GM23248 (cell line): ENCODE measurements at regions not wholly inside any gene's neighbourhood (a gene's known extent, or its start where the extent isn't known, plus 50 kb on each side); places are given as distances from the start of the nearest gene placed in this dataset.
"Not testable (repeated sequence)": the region's sequence is repeated elsewhere in the genome, so short reads cannot be mapped to it uniquely, and the experiment has no call there.

Experiments
- DNase-seq: peaks from one replicate; pipeline ENCODE4 v3.0.0-alpha.2; 2015
- H2AFZ ChIP-seq: fragments of 200-600 bp; sonication (generic); 2 replicates; pipeline ENCODE4 v1.6.1; 2016; ENCODE audit warnings: antibody characterized with exemption
- H3F3A ChIP-seq: fragments of 200-600 bp; sonication (generic); 2 replicates; pipeline ENCODE4 v1.6.1; 2016; ENCODE audit warnings: mild to moderate bottlenecking, antibody characterized with exemption, mixed run types; ENCODE audit not compliant: insufficient read depth
- H3K27ac ChIP-seq: fragments of 200-600 bp; sonication (generic); 2 replicates; pipeline ENCODE4 v1.5.1; 2016; ENCODE audit warnings: mild to moderate bottlenecking
- H3K27me3 ChIP-seq: fragments of 200-600 bp; sonication (generic); replicated peaks from 2 replicates; pipeline ENCODE4 v1.6.1; 2016; ENCODE audit warnings: mild to moderate bottlenecking; ENCODE audit not compliant: insufficient read depth
- H3K36me3 ChIP-seq: fragments of 200-600 bp; sonication (generic); 2 replicates; pipeline ENCODE4 v1.6.1; 2016; ENCODE audit warnings: low read depth, mild to moderate bottlenecking
- H3K4me1 ChIP-seq: fragments of 200-600 bp; sonication (generic); 2 replicates; pipeline ENCODE4 v1.6.1; 2016; ENCODE audit warnings: mild to moderate bottlenecking; ENCODE audit not compliant: insufficient read depth
- H3K4me2 ChIP-seq: fragments of 200-600 bp; sonication (generic); one replicate; pipeline ENCODE4 v1.6.1; 2016; ENCODE audit warnings: mild to moderate bottlenecking; ENCODE audit not compliant: unreplicated experiment
- H3K4me3 ChIP-seq: fragments of 200-600 bp; sonication (generic); 2 replicates; pipeline ENCODE4 v1.5.1; 2016; ENCODE audit warnings: mild to moderate bottlenecking
- H3K79me2 ChIP-seq: fragments of 200-600 bp; sonication (generic); 2 replicates; pipeline ENCODE4 v1.6.1; 2016; ENCODE audit warnings: mild to moderate bottlenecking; ENCODE audit not compliant: insufficient read depth
- H3K9ac ChIP-seq: fragments of 200-600 bp; sonication (generic); 2 replicates; pipeline ENCODE4 v1.6.1; 2016; ENCODE audit warnings: mild to moderate bottlenecking
- H3K9me2 ChIP-seq: fragments of 200-600 bp; sonication (generic); 2 replicates; pipeline ENCODE4 v1.6.1; 2016; ENCODE audit warnings: mixed run types, mild to moderate bottlenecking, moderate library complexity; ENCODE audit not compliant: insufficient read depth
- H3K9me3 ChIP-seq: fragments of 200-600 bp; sonication (generic); one replicate; pipeline ENCODE4 v1.6.1; 2017; ENCODE audit warnings: low read depth
- H4K20me1 ChIP-seq: fragments of 200-600 bp; sonication (generic); 2 replicates; pipeline ENCODE4 v1.6.0; 2016; ENCODE audit not compliant: insufficient read depth
- EZH2 ChIP-seq: fragments of 200-600 bp; sonication (generic); IDR thresholded peaks from 2 replicates; pipeline ENCODE4 v1.6.1; 2018; ENCODE audit warnings: antibody characterized with exemption, mild to moderate bottlenecking; ENCODE audit not compliant: insufficient read depth, poor library complexity, severe bottlenecking
- EZH2phosphoT487 ChIP-seq: fragments of 200-600 bp; sonication (generic); IDR thresholded peaks from 2 replicates; pipeline ENCODE4 v1.6.1; 2018; ENCODE audit warnings: antibody characterized with exemption, moderate library complexity, mild to moderate bottlenecking, low read depth; ENCODE audit not compliant: insufficient read depth
- WGBS, 2 experiments: methylation state at CpG; one replicate each; pipeline ENCODE4 v1.1.6; 2015 to 2017; ENCODE audit warnings: low lambda C conversion rate in 2 of 2, low coverage in 1 of 2; ENCODE audit errors: missing lambda C conversion rate in 2 of 2; 5-methylcytosine and 5-hydroxymethylcytosine counted together
- in situ Hi-C: fragments of 300-500 bp; cut with MboI; formaldehyde crosslinking; loops from 2 replicates; pipeline ENCODE4 v1.15.0; 2020

GRCh38 chr3:170802164-170803151 is 67.5 kb downstream of the RPL22L1 start:
- peak overlapping the region; percentile 53 for H3K9ac ChIP-seq
- in situ Hi-C loops, result no loop called here
- H3K36me3 ChIP-seq, result no peaks in the 10 kb centered on the region
- no peaks in the 10 kb centered on the region for H3K27me3 ChIP-seq
- H3F3A ChIP-seq, result peaks cover 22% of the 10 kb centered on the region
- no peaks in the 10 kb centered on the region for H4K20me1 ChIP-seq
- no peaks in the 10 kb centered on the region for H3K9me2 ChIP-seq
- TF ChIP-seq EZH2phosphoT487, result peak; percentile 93
- TF ChIP-seq EZH2, result no peak
- H3K9me3 ChIP-seq, result no peaks in the 10 kb centered on the region
- 0 out of 2 replicates have a peak overlapping the region, but pooled peaks have one; percentile 1 for H2AFZ ChIP-seq
- H3K79me2 ChIP-seq, result no peaks in the 10 kb centered on the region
- H3K4me1 ChIP-seq, result peaks cover 39% of the 10 kb centered on the region
- DNase-seq, result peak; percentile 95
- 1% methylated on average over 7 of the region's 7 CpGs for whole genome bisulfite sequencing, 2 experiments
- H3K27ac ChIP-seq, result peak overlapping the region; percentile 79
- H3K4me3 ChIP-seq, result peak overlapping the region; percentile 21; the same call in 1 of the 2 replicates
- H3K4me2 ChIP-seq, result peak overlapping the region; percentile 70

GRCh38 chr3:170801597-170801996 is 68.4 kb downstream of the RPL22L1 start:
- H3K9me2 ChIP-seq, result no peaks in the 10 kb centered on the region
- WGBS, 2 experiments, result 97% methylated on average over 3 of the region's 3 CpGs
- no peak for DNase-seq
- H3K9ac ChIP-seq, result no peak overlapping the region; the same call in 1 of the 2 replicates
- H3K9me3 ChIP-seq, result no peaks in the 10 kb centered on the region
- H4K20me1 ChIP-seq, result no peaks in the 10 kb centered on the region
- H3K79me2 ChIP-seq, result no peaks in the 10 kb centered on the region
- H3K27ac ChIP-seq, result peak overlapping the region; percentile 79
- H3K36me3 ChIP-seq, result no peaks in the 10 kb centered on the region
- H3K27me3 ChIP-seq, result no peaks in the 10 kb centered on the region
- H2AFZ ChIP-seq, result no peak overlapping the region
- H3K4me1 ChIP-seq, result peaks cover 33% of the 10 kb centered on the region
- H3F3A ChIP-seq, result peaks cover 22% of the 10 kb centered on the region
- in situ Hi-C loops, result no loop called here
- H3K4me2 ChIP-seq, result peak overlapping the region; percentile 70
- no peak for TF ChIP-seq EZH2
- no peak for TF ChIP-seq EZH2phosphoT487
- no peak overlapping the region for H3K4me3 ChIP-seq

- in situ Hi-C loops, H3K9me2 ChIP-seq, H3K4me2 ChIP-seq, H3K9me3 ChIP-seq, DNase-seq, H2AFZ ChIP-seq, H4K20me1 ChIP-seq, H3K27me3 ChIP-seq, H3K27ac ChIP-seq, H3K79me2 ChIP-seq, H3K9ac ChIP-seq, H3K4me3 ChIP-seq, H3K36me3 ChIP-seq: not testable (repeated sequence)
- 86 to 88% methylated on average over 4 of the region's 4 CpGs for WGBS, 2 experiments
- Histone ChIP-seq H3K4me1 (peaks cover 27% of the 10 kb centered on the region), H3F3A (peaks cover 22% of the 10 kb centered on the region)
These were observed 69.7 kb downstream of the RPL22L1 start for GRCh38 chr3:170800275-170800674.

- in situ Hi-C loops, result no loop called here
- TF ChIP-seq EZH2 (no peak), EZH2phosphoT487 (no peak)
- Histone ChIP-seq H3K4me2 (no peak overlapping the region), H4K20me1 (no peaks in the 10 kb centered on the region), H3K9me3 (no peaks in the 10 kb centered on the region), H3K9me2 (no peaks in the 10 kb centered on the region; the same call in 1 of the 2 replicates), H3F3A (peaks cover 18% of the 10 kb centered on the region), H3K4me1 (peaks cover 27% of the 10 kb centered on the region), H3K79me2 (no peaks in the 10 kb centered on the region), H3K27me3 (no peaks in the 10 kb centered on the region), H3K4me3 (no peak overlapping the region), H3K9ac (no peak overlapping the region), H2AFZ (no peak overlapping the region), H3K36me3 (no peaks in the 10 kb centered on the region), H3K27ac (no peak overlapping the region)
- 84 to 96% methylated on average over 2 of the region's 2 CpGs for WGBS, 2 experiments
- DNase-seq, result no peak
These were observed 71.0 kb downstream of the RPL22L1 start for GRCh38 chr3:170799009-170799408.
